Fibroblast of upper back skin (primary cell): ENCODE measurements at regions not wholly inside any gene's neighbourhood (a gene's known extent, or its start where the extent isn't known, plus 50 kb on each side); places are given as distances from the start of the nearest gene placed in this dataset.
A peak's percentile ranks its signal among the peaks of the same experiment; 100 is the strongest.
"Not testable (repeated sequence)": the region's sequence is repeated elsewhere in the genome, so short reads cannot be mapped to it uniquely, and the experiment has no call there.

ENCODE experiments used
- DNase-seq: peaks from one replicate; pipeline ENCODE4 v3.0.0-alpha.2; 2013

DNA sequence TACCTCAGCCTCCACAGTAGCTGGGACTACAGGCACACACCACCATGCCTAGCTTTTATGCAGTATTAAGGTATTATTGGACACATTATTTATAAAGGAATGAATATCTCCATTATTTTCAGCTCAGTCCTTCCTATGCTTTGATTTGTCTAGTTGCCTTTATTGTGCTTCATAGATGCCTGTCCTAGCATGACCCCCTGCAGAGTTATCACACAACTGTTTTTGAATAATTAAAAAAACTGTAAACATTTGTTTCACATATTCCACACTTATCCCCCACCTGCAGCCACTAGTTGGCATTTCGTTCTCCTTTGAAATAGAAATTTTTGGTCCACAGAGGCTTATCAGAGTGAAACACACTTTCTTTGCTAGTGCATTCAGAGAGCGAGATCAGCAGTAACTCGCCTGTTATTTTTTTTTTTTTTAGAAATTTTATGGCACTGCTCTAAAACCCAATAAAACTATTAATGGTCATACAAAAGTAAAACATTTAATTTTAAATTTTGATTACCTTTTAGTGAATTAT, 151.8 kb upstream of the RASA1 start:
- no peak for DNase-seq

DNA sequence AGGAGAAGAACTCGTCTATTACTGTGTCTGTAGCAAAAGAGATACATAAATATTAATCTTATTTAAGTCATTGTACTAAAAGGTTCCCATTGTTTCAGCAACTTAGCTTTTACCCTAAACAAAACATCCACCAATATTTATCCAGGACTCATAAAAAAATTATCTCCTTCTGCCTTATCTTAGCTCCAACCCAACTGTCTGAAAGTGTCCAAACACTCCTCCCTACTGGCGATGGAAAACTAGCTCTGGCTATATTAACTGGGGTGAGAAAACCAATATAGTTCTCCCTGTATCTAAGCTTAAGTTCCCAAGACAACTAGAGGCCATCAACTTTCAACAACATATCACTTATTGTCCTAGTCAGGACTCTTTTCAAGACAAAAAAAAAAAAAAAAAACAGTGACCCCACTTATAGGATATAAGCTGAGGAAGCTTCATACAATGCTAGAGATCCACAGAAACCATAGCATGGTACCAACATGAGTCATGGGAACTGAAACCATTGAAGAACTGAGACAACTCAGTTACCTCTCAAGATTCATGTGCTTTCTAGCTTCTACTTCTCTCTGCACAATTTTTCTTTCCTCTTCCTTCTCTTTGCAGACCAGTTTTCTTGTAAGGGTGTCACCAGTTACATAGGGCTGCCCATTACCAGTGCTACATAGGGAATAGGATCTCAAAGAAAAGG, 150.7 kb upstream of the RASA1 start:
- peak; percentile 38 for DNase-seq

DNA sequence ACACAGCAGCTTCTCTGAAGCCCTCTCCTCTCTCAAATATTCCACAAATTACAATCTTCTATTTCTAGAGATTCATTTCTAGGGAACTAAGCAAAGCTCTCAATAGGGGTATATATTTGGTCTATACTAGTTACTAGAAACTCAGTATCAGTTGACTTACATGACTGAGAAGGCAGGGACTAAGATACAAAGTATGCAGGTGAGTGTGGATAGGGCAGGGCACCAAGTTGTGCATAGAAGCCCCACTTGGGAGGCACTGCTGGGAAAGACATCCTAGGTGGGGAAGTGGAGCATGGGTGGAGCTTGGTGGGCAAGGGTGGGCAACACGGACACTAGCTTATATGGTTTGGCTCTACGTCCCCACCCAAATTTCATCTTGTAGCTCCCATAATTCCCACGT, 148.1 kb upstream of the RASA1 start:
- DNase-seq, result no peak

DNA sequence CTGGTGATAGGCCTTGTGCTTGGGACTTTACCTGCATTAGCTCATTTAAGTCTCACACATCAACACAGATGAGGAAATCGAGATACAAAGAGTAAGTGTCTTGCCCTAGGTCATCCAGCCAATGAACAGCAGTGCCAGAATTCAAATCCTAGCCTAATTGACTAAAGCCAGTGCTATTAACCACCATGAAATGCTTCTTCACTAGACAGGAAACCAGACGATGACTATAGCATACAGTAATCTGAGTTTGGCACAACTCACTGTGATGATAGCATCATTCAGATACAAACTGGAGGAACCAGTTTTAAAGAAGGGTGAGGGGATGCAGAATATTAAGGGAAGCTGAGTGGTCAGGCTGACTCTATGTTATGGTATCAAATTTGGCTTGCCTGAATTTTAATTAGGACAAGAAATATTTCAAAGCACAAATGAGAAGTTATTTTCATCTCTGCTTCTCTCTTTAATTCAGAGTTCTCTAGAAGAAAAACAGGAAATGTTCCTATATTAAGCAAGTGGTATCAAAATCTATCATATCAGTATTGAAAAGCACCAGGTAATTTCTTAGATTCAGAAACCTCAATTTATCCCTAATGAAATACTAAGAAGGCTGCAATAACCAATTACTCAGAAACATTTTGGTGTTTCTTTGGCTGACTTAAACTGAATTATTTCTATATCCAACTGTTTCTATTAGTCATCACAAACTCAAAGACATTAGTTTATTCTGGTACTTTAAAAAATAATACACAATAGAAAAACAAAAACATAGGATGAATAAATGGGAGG, 147.0 kb upstream of the RASA1 start:
- DNase-seq, result peak; percentile 96

DNA sequence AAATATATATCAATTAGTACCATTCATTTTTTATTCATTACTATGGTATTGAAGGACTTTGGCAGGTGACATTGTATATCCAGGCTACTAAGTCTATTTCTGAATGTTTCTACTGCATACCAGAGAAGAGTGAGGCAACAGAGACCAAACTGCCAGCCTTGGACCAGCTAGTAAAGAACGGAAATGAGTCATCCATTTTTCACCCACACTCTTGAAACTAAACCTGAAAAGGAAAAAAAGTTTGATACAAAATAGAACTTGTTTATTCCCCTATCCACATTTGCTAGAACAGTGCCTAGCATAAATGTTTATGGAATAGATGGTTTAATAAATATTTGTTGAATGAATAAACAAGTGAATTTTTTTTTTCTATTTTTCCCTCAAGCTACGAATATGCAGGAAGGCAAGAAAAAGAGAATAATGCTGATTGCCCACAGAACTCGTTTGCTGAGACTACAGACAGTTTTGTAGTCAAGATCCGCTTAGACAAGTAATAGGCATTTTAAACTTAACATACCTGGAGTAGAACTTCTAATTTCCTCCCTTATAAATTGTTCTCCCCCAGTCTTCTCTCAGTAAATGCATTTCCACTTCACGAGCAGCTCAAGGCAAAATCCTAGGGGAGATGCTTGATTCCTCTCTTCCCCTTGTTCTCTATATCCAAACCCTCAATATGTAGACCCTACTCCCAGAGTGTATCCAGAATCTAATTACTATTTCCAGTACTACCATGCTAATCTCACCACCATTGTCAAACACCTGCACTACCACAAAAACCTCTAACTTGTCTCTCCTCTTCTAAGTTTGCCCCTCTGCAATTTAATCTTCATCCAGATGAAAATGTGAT, 146.2 kb upstream of the RASA1 start:
- peak; percentile 91 for DNase-seq

DNA sequence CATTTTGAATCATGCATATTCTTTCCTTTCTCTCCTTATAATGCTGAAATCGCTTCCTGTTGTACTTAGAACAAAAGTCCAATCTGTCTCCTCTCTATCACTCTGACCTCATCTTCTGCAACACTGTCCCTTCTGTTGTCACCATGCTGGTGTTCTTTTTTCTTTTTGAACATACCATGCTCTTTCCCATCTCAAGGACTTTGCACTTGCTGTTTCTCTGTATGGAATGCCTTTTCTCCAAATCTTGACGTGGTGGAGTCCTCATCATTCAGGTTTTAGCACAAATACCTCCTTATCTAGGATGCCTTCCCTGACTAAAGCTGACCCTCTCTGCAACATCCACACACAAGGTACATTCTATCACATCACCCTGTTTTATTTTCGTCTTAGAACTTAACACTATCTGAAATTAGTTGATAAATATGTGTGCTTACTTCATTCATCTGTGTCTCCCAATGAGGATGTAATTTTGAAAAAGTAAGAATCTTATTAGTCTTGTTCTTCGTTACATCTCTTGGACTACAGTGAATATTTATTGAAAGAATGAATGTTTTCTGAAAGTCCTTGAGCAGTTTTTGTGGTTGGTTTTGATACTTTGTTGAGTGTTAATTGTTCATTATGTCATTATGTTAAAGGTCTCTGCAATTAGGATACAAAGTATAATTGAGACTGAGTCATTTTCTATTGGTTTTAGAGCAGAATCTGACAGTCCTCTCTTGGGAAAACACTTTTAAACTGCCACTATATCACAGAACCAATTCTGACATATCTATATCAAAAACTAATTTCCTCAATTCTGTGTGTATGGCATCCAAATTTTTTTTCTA, 145.3 kb upstream of the RASA1 start:
- no peak for DNase-seq

DNA sequence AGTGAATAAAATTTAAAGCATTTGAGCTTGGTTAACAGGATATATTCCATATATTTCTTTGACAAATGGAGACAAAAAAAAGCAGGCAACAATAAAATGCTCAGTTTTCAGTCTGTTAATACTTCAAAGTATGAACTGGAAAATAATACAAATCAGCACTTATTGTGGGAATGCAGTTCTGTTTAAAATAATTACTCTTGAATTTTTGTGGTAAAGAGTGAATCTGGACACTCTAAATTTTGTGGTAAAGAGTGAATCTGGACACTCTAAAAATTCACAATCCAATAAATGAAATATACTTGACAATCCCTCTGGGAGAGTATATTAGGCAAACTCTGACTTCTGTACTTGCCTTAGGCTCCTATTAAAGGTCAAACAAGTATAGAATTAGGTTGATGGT, 141.9 kb upstream of the RASA1 start:
- peak; percentile 68 for DNase-seq

DNA sequence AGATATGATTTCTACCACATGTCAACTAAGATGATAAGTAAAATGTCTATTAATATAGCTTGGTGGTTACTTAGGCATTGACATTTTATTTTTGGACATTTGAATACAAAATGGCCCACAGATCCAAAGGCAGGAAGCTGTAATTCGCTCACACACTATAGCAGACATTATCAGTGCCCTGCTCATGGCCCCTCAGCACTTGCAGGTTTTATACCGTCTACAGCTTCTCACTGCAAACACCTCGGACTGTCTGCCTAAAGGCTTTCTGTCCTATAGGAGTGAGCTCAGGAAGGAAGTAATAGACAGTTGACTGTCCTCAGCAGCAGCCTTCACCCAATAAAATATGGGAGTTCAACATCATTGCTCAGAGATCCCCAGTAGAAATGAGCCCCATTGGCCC, 140.8 kb upstream of the RASA1 start:
- DNase-seq, result no peak

DNA sequence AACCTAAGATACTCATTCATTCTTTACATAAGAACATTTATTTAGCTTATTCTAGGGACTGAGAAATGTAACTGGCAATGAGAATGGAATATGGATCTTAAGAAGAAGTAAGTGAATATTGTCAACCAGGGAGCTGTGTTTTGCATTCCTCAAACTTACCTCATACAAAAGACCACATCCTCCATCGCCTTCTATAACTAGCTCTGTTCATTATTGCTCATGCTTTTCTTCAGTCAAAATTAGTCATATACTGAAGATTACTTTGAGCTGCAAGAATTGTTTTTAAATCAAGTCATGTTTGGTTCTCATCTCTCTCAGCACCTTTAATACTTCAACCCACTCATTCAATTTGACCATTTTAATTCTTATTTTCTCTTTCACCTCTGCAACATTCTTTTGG, 140.3 kb upstream of the RASA1 start:
- peak; percentile 88 for DNase-seq

DNA sequence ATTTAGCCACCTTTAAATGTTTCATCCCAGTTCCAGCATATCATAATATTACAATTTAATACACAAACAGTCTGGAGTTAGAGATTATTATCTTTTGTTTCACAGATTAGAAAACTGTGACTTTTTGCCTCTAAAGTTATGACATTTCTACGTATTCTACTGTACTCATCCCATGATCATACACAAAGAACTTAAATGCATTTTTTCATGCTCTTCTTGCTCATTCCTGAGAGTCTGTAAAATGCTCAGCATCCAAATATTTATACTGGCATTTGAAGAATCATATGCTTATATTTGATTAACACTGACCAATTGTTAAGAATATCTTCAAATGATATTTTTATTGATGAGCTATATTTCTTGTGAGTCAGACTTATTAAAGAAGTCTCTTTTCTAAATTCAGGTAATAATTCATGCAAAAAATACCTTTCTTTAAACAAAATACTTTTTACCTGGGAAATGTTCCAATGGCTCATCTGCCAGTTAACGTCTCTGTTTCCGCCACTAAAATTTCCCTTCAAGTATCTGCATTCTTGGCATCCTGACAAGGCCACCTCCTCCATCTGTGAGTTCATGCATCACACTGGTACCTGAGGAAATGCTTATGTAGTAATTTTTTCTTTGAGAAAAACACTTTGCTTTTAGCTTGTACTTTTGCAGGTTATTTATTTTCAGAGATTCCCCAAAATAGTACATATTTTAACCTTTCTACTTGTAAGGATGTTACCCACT, 139.6 kb upstream of the RASA1 start:
- DNase-seq, result peak; percentile 58

DNA sequence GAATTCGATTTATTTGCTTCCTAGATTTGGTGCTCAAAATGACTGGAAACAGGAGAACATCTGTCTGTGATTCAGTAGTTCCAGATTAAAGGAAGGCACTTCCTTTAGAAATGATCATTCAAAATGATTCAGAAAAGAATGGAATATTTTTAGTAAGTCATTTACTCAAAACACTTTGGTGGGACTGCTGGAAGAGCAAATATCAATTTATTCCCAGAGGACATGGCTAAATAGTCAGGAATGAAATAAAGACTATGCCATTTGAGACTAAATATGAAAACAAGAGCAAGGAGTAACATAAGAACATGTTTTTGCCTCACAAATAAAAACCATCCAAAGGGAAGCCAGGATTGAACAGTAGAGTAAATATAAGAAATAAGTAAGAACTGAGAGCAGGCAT, 138.6 kb upstream of the RASA1 start:
- DNase-seq, result peak; percentile 25

DNA sequence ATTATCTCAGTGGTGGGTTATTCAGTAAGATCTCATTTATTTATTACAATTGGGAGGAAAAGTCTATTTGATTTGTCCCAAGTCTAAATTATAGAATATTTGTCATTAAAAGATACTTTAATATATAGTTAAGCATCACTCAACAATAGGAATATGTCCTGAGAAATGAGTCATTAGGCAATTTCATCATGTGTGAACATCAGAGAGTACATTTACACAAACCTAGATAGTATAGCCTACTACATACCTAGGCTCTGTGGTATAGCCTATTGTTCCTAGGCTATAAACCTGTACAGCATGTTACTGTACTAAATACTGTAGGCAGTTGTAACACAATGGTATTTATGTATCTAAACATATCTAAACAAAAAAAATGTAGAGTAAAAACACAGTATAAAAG, 135.0 kb upstream of the RASA1 start:
- DNase-seq, result no peak

DNA sequence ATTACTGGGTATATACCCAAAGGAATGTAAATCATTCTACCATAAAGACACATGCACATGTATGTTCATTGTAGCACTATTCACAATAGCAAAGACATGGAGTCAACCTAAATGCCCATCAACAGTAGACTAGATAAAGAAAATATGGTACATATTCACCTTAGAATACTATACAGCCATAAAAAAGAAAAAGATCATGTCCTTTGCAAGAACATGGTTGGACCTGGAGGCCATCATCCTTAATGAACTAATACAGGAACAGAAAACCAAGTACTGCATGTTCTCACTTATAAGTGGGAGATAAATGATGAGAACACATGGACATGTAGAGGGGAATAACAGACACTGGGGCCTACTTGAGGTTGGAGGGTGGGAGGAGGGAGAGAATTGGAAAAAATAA, 133.2 kb upstream of the RASA1 start:
- DNase-seq, result not testable (repeated sequence)

DNA sequence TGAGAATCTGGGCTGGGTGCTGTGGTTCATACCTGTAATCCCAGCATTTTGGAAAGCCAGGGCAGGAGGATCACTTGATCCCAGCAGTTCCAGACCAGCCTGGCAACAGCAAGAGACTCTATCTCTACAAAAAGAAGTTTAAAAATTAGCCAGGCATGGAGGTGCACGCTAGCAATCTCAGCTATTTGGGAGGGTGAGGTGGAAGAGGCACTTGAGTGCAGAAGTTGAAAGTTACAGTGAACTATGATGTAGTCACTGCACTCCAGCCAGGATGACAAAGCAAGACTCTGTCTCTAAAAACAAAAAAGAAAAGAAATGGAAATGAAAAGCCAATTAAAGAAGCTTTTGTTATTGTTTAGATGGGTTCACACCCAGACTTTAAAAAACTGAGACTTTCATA, 131.6 kb upstream of the RASA1 start:
- no peak for DNase-seq

DNA sequence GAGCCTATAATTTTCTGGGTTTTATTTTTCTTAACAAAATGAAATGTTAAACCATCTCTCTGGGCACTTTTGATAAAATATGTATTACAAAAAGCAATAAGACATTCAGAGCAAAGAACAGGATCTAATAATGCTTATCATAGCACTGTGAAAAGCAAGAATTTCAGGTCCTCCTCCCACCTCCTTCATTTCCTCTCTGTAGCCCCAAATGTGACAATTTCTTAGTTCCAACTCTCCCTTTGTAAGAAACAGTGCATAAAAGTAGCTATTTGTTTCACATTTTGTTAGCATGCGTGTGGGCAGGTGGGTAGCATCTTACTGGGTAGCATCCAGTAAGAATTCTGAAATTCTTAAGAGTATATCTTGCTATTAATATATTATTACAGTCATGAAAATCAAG, 130.9 kb upstream of the RASA1 start:
- no peak for DNase-seq

DNA sequence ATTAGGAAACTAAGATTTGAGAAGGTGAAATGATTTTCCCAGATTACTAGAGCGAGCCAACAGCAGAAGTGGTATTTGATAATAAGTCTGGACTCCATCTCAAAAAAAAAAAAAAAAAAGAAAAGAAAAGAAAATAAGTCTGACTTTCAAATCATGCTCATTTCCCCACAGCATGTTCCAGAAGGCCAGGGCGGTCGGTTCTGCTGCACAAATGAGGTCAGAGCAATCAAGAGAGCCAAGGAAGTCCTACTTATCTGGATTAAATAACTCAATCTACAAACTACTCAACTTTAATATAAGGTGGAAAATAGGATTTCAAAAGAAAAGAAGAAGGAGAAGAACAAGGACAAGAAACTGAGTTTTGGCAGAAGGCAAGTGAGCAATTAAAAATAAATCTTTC, 130.4 kb upstream of the RASA1 start:
- DNase-seq, result no peak

DNA sequence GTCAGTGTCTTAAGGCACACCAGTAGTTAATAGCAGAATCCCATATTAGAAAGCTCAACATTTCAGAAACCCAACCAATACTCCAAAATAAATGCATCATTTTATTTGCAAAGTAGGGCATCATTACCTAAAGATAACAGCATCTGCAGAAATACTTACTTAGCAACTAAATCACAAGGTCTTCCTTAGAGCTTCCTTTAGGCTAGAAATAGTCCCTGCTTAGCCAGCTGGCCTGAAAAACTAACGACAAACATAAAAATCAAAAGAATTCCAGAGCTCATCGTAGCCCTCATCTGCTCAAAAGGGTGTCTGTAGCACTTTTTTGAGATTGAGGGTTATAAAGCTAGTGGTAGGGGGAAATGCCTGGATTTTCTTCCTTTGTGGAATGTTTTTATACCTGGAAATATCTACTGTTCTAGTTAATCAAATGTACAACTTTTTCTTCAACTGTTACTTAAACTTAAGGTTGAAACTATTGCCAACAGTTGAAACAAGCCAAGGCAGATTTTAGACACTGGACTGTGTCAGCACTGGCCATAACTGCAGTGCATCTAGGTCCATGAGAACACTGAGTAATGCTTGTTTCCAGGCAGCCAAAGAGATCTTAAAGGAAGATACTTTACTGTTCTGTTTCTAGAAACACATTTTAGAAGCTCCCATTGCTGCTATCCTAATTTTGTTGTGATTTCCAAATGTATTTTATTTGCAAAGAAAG, 129.4 kb upstream of the RASA1 start:
- DNase-seq, result no peak

DNA sequence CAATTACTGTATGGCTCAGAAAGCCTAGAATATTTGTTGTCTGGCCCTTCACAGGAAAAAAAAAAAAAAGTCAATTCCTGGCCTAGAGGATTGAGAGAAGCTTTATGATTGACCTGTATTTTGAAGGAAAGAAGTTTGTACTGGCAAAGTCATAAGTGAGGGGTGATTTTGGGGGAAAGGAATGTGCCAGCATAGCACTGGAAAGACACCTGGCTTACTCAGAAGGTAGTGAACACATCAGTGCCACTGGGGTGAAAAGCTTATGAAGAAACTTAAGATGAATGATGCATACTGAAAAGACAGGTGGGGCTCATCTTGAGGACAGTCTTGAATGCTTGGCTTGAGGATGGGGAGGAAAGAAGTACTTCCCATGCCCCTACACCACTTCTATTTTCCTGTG, 127.9 kb upstream of the RASA1 start:
- no peak for DNase-seq

DNA sequence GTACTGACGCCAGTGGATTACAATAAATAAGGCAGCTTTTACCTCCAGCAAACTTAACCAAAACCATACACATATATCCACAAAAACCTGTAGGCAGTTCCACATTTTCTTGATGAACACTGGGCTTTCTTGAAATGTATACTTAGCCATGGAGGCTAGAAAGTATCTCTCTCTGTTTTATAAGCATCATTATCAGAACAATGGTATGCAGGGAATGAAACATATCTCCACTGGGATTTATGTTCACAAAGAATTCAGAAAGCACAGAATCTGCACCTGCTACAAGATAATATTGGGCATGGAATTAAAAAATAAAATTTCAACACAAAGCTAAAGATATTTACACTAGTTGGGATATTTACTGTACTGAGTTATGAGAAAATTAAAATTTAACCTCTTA, 126.1 kb upstream of the RASA1 start:
- DNase-seq, result peak; percentile 39

DNA sequence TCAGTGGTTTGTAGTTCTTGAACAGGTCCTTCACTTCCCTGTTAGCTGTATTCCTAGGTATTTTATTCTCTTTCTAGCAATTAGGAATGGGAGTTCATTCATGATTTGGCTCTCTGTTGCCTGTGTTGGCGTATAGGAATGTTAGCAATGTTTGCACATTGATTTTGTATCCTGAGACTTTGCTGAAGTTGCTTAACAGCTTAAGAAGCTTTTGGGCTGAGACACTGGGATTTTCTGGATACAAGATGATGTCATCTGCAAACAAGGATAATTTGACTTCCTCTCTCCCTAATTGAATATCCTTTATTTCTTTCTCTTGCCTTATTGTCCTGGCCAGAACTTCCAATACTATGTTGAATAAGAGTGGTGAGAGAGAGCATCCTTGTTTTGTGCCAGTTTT, 121.8 kb upstream of the RASA1 start:
- peak; percentile 80 for DNase-seq

DNA sequence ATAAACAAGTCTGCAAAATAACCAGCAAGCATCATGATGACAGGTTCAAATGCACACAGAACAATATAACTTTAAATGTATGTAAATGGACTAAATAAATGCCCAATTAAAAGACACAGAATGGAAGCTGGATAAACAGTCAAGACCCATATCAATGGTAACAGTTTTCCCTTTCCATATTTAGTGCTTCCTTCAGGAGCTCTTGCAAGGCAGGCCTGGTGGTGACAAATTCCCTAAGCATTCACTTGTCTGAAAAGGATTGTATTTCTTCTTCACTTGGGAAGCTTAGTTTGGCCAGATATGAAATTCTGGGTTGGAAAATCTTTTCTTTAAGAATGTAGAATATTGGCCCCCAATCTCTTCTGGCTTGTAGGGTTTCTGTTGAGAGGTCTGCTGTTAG, 120.2 kb upstream of the RASA1 start:
- DNase-seq, result peak; percentile 32
